B cell (primary cell): ENCODE measurements at regions not wholly inside any gene's neighbourhood (a gene's known extent, or its start where the extent isn't known, plus 50 kb on each side); places are given as distances from the start of the nearest gene placed in this dataset.

Source experiments
- CTCF ChIP-seq: fragments of 200-600 bp; IDR thresholded peaks from one replicate; pipeline ENCODE4 v1.8.0; 2022; ENCODE audit warnings: antibody characterized with exemption, mild to moderate bottlenecking
- EZH2 ChIP-seq: IDR thresholded peaks from 2 replicates; pipeline ENCODE4 v1.6.1; 2012; ENCODE audit warnings: borderline replicate concordance, low read depth, mild to moderate bottlenecking, moderate library complexity, low read length; ENCODE audit not compliant: insufficient read depth, poor library complexity, severe bottlenecking

DNA sequence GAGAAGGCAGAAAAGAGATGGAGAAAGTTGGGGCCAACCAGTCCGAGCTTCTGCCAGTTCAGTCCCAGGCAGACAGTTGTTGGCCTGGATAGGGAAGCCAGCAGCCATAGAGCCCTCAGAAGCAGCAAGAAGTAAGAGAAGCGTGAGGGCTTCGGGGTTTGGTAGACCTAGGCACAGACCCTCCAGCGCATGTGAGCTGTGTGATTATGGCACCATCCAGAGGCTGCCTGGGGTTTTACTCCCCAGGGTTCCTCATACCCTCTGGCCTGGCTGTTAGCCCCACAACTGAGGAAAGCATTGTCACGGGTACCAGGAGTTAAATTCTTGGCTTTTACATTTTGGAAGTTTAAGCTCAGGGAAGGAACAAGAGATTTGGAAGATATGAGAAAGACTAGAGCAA lies 93.7 kb upstream of the RAB6C start:
- TF ChIP-seq CTCF (no peak), EZH2 (no peak)
